ENCODE measurements at regions not wholly inside any gene's neighbourhood (a gene's known extent, or its start where the extent isn't known, plus 50 kb on each side); places are given as distances from the start of the nearest gene placed in this dataset.

- DNase-seq (ENCODE audit: low read depth): peak; percentile 37
- TF ChIP-seq CTCF (conservative IDR thresholded peaks at IDR 0.05; ENCODE audit: low read depth, low read length): no peak
- H3K4me3 ChIP-seq (ENCODE audit: low read depth, low read length): no peak overlapping the region
Observed at GRCh38 chr13:79710376-79710775, 229.4 kb downstream of the NDFIP2 start.

GRCh38 chr13:79709471-79709870 lies 228.5 kb downstream of the NDFIP2 start:
- no peak for DNase-seq (ENCODE audit: low read depth)
- no peak for TF ChIP-seq CTCF (conservative IDR thresholded peaks at IDR 0.05; ENCODE audit: low read depth, low read length)

GRCh38 chr13:79703772-79704171 lies 222.8 kb downstream of the NDFIP2 start:
- no peak overlapping the region for H3K4me3 ChIP-seq (ENCODE audit: low read depth, low read length)
- no peak for DNase-seq (ENCODE audit: low read depth)
- TF ChIP-seq CTCF (conservative IDR thresholded peaks at IDR 0.05; ENCODE audit: low read depth, low read length): no peak

More at GRCh38 chr13:79709471-79709870, 228.5 kb downstream of the NDFIP2 start:
- no peak overlapping the region for H3K4me3 ChIP-seq (ENCODE audit: low read depth, low read length)

- no peak for DNase-seq (ENCODE audit: low read depth)
- TF ChIP-seq CTCF (conservative IDR thresholded peaks at IDR 0.05; ENCODE audit: low read depth, low read length): no peak
- no peak overlapping the region for H3K4me3 ChIP-seq (ENCODE audit: low read depth, low read length)
Observed at GRCh38 chr13:79695754-79696153, 214.8 kb downstream of the NDFIP2 start.

GRCh38 chr13:79692846-79693245 lies 211.9 kb downstream of the NDFIP2 start:
- DNase-seq (ENCODE audit: low read depth): peak; percentile 23
- no peak for TF ChIP-seq CTCF (conservative IDR thresholded peaks at IDR 0.05; ENCODE audit: low read depth, low read length)
- no peak overlapping the region for H3K4me3 ChIP-seq (ENCODE audit: low read depth, low read length)

- no peak for TF ChIP-seq CTCF (conservative IDR thresholded peaks at IDR 0.05; ENCODE audit: low read depth, low read length)
- DNase-seq (ENCODE audit: low read depth): no peak
- no peak overlapping the region for H3K4me3 ChIP-seq (ENCODE audit: low read depth, low read length)
Observed at GRCh38 chr13:79691826-79692225, 210.9 kb downstream of the NDFIP2 start.

GRCh38 chr13:79688741-79689140 lies 207.8 kb downstream of the NDFIP2 start:
- TF ChIP-seq CTCF (conservative IDR thresholded peaks at IDR 0.05; ENCODE audit: low read depth, low read length): no peak
- H3K4me3 ChIP-seq (ENCODE audit: low read depth, low read length): no peak overlapping the region
- no peak for DNase-seq (ENCODE audit: low read depth)

Measured in epithelial cell of proximal tubule (primary cell).